Liver (tissue), 8 donors: ENCODE measurements at regions not wholly inside any gene's neighbourhood (a gene's known extent, or its start where the extent isn't known, plus 50 kb on each side); places are given as distances from the start of the nearest gene placed in this dataset.

ENCODE experiments used
- DNase-seq: peaks from one replicate; pipeline ENCODE4 v3.0.0-alpha.2; 2017; ENCODE audit warnings: low spot score
- H3K27ac ChIP-seq, 2 donors: one replicate each; pipeline ENCODE4 v1.7.0; 2013; ENCODE audit warnings: inconsistent platforms in 2 of 2, low read length in 2 of 2, control low read depth in 1 of 2, low read depth in 1 of 2, mild to moderate bottlenecking in 1 of 2
- H3K27me3 ChIP-seq, 4 donors: one replicate each; pipeline versions ENCODE4 v1.6.1 to v1.7.0; 2013; ENCODE audit warnings: low read length in 3 of 4, inconsistent platforms in 1 of 4, mild to moderate bottlenecking in 1 of 4, moderate library complexity in 1 of 4; ENCODE audit not compliant: control insufficient read depth in 4 of 4, insufficient read depth in 4 of 4
- H3K36me3 ChIP-seq, 4 donors: one replicate each; pipeline versions ENCODE4 v1.6.1 to v1.7.0; 2013; ENCODE audit warnings: low read length in 3 of 4, mild to moderate bottlenecking in 3 of 4, low read depth in 1 of 4, moderate library complexity in 1 of 4; ENCODE audit not compliant: control insufficient read depth in 4 of 4, insufficient read depth in 3 of 4
- H3K4me1 ChIP-seq, 4 donors: one replicate each; pipeline versions ENCODE4 v1.6.1 to v1.7.0; 2013; ENCODE audit warnings: low read length in 3 of 4, mild to moderate bottlenecking in 3 of 4, moderate library complexity in 1 of 4; ENCODE audit not compliant: control insufficient read depth in 4 of 4, insufficient read depth in 4 of 4
- H3K4me3 ChIP-seq, 3 donors: one replicate each; pipeline versions ENCODE4 v1.6.1 to v1.7.0; 2013; ENCODE audit warnings: low read length in 3 of 3, control low read depth in 1 of 3, low read depth in 1 of 3, mild to moderate bottlenecking in 1 of 3
- H3K9ac ChIP-seq, 2 donors: one replicate each; pipeline ENCODE4 v1.7.0; 2013; ENCODE audit warnings: low read length in 2 of 2, mild to moderate bottlenecking in 2 of 2, moderate library complexity in 2 of 2, control low read depth in 1 of 2, low read depth in 1 of 2
- H3K9me3 ChIP-seq, 4 donors: one replicate each; pipeline versions ENCODE4 v1.6.1 to v1.7.0; 2013; ENCODE audit warnings: low read length in 3 of 4; ENCODE audit not compliant: control insufficient read depth in 4 of 4
- EGR1 ChIP-seq, 2 donors: IDR thresholded peaks; 2 replicates each; pipeline ENCODE4 v1.6.1; 2016 to 2018; ENCODE audit warnings: antibody characterized with exemption in 2 of 2, low read depth in 2 of 2
- FOXA1 ChIP-seq: IDR thresholded peaks from 2 replicates; pipeline ENCODE4 v1.6.1; 2016; ENCODE audit warnings: antibody characterized with exemption
- FOXA2 ChIP-seq: IDR thresholded peaks from 2 replicates; pipeline ENCODE4 v1.6.1; 2016; ENCODE audit warnings: antibody characterized with exemption
- GABPA ChIP-seq, 2 donors: IDR thresholded peaks in 1 of 2; conservative IDR thresholded peaks in 1 of 2; 2 replicates each; pipeline ENCODE4 v1.6.1; 2016; ENCODE audit warnings: antibody characterized with exemption in 2 of 2, mild to moderate bottlenecking in 1 of 2, moderate library complexity in 1 of 2
- HNF4A ChIP-seq, 2 donors: conservative IDR thresholded peaks; 2 replicates each; pipeline ENCODE4 v1.6.1; 2016; ENCODE audit warnings: antibody characterized with exemption in 2 of 2, mild to moderate bottlenecking in 2 of 2
- HNF4G ChIP-seq: IDR thresholded peaks from 2 replicates; pipeline ENCODE4 v1.6.1; 2016; ENCODE audit warnings: antibody characterized with exemption
- JUND ChIP-seq, 2 donors: IDR thresholded peaks; 2 replicates each; pipeline ENCODE4 v1.6.1; 2016; ENCODE audit warnings: antibody characterized with exemption in 2 of 2
- NR2F2 ChIP-seq: IDR thresholded peaks from 2 replicates; pipeline ENCODE4 v1.6.1; 2016; ENCODE audit warnings: antibody characterized with exemption
- RAD21 ChIP-seq, 2 donors: IDR thresholded peaks; 2 replicates each; pipeline ENCODE4 v1.6.1; 2016; ENCODE audit warnings: antibody characterized with exemption in 2 of 2, mild to moderate bottlenecking in 2 of 2
- RXRA ChIP-seq, 2 donors: IDR thresholded peaks; 2 replicates each; pipeline ENCODE4 v1.6.1; 2017 to 2018; ENCODE audit warnings: antibody characterized with exemption in 2 of 2, mild to moderate bottlenecking in 1 of 2
- SP1 ChIP-seq: IDR thresholded peaks from 2 replicates; pipeline ENCODE4 v1.6.1; 2018; ENCODE audit warnings: antibody characterized with exemption, mild to moderate bottlenecking
- TAF1 ChIP-seq: conservative IDR thresholded peaks from 2 replicates; pipeline ENCODE4 v1.6.1; 2016; ENCODE audit warnings: antibody characterized with exemption, mild to moderate bottlenecking
- YY1 ChIP-seq: IDR thresholded peaks from 2 replicates; pipeline ENCODE4 v1.6.1; 2016; ENCODE audit warnings: antibody characterized with exemption, mild to moderate bottlenecking
- WGBS: extraction: QIAGEN DNeasy Blood & Tissue Kit; methylation state at CpG from one replicate; pipeline ENCODE4 v1.1.7; 2013; 5-methylcytosine and 5-hydroxymethylcytosine counted together
- TF ChIP-seq, protein P1 (sequence below): fragments of 150-350 bp; IDR thresholded peaks from 2 replicates; pipeline ENCODE4 v1.5.1; 2017; ENCODE audit warnings: improper control_type of control experiment, low read depth, low read length; ENCODE audit not compliant: missing input control
- TF ChIP-seq, protein P2 (sequence below): IDR thresholded peaks from 2 replicates; pipeline ENCODE4 v1.6.1; 2016; ENCODE audit warnings: antibody characterized with exemption, mild to moderate bottlenecking
- TF ChIP-seq, protein P3 (sequence below): IDR thresholded peaks from 2 replicates; pipeline ENCODE4 v1.6.1; 2016; ENCODE audit warnings: antibody characterized with exemption
- TF ChIP-seq, protein P4 (sequence below): IDR thresholded peaks from 2 replicates; pipeline ENCODE4 v1.6.1; 2016; ENCODE audit warnings: antibody characterized with exemption
- TF ChIP-seq, protein P5 (sequence below): IDR thresholded peaks from 2 replicates; pipeline ENCODE4 v1.6.1; 2016; ENCODE audit warnings: antibody characterized with exemption
- donor health status: healthy.
- donor health status: healthy.
- donor health status: healthy.
- donor health status: healthy.
- donor health status: healthy.

DNA sequence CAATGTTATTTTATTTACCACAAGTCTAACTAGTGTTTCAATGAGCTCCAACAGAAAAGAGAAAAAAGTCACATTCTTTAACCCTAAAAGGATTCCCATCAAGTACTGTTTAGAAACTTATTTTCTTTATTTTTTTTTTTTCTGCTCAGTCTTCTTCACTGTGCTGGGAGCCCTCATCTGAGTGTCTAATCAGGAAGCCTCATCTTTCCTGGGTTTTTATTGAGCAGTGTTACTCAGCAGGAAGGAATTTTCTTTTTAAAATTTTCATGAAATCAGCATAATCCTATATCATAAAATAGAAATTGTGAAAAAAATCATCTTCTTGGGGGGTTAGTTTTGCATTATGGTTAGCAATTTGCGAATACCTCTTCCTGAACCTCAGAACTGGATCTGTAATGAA is 453.8 kb downstream of the CDH2 start:
- no peak overlapping the region for H3K27ac ChIP-seq
- no peak overlapping the region for H3K9ac ChIP-seq
- no peaks in the 10 kb centered on the region for H3K4me1 ChIP-seq
- H3K36me3 ChIP-seq = no peaks in the 10 kb centered on the region
- no peaks in the 10 kb centered on the region for H3K27me3 ChIP-seq
- DNase-seq = no peak
- TF ChIP-seq EGR1 (IDR thresholded peaks at IDR 0.05; ENCODE audit: low read depth in 2 of 2) = no peak
- no peak for TF ChIP-seq HNF4A (conservative IDR thresholded peaks at IDR 0.05)
- TF ChIP-seq GABPA (IDR thresholded peaks at IDR 0.05 in 1 of 2, conservative IDR thresholded peaks at IDR 0.05 in 1 of 2) = no peak
- no peak for TF ChIP-seq SP1
- no peak for TF ChIP-seq RAD21 (IDR thresholded peaks at IDR 0.05)
- no peak for TF ChIP-seq NR2F2
- TF ChIP-seq TAF1 = no peak
- TF ChIP-seq FOXA2 = no peak
- no peak for TF ChIP-seq YY1
- TF ChIP-seq, protein P1, sequence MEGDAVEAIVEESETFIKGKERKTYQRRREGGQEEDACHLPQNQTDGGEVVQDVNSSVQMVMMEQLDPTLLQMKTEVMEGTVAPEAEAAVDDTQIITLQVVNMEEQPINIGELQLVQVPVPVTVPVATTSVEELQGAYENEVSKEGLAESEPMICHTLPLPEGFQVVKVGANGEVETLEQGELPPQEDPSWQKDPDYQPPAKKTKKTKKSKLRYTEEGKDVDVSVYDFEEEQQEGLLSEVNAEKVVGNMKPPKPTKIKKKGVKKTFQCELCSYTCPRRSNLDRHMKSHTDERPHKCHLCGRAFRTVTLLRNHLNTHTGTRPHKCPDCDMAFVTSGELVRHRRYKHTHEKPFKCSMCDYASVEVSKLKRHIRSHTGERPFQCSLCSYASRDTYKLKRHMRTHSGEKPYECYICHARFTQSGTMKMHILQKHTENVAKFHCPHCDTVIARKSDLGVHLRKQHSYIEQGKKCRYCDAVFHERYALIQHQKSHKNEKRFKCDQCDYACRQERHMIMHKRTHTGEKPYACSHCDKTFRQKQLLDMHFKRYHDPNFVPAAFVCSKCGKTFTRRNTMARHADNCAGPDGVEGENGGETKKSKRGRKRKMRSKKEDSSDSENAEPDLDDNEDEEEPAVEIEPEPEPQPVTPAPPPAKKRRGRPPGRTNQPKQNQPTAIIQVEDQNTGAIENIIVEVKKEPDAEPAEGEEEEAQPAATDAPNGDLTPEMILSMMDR = no peak
- TF ChIP-seq, protein P2, sequence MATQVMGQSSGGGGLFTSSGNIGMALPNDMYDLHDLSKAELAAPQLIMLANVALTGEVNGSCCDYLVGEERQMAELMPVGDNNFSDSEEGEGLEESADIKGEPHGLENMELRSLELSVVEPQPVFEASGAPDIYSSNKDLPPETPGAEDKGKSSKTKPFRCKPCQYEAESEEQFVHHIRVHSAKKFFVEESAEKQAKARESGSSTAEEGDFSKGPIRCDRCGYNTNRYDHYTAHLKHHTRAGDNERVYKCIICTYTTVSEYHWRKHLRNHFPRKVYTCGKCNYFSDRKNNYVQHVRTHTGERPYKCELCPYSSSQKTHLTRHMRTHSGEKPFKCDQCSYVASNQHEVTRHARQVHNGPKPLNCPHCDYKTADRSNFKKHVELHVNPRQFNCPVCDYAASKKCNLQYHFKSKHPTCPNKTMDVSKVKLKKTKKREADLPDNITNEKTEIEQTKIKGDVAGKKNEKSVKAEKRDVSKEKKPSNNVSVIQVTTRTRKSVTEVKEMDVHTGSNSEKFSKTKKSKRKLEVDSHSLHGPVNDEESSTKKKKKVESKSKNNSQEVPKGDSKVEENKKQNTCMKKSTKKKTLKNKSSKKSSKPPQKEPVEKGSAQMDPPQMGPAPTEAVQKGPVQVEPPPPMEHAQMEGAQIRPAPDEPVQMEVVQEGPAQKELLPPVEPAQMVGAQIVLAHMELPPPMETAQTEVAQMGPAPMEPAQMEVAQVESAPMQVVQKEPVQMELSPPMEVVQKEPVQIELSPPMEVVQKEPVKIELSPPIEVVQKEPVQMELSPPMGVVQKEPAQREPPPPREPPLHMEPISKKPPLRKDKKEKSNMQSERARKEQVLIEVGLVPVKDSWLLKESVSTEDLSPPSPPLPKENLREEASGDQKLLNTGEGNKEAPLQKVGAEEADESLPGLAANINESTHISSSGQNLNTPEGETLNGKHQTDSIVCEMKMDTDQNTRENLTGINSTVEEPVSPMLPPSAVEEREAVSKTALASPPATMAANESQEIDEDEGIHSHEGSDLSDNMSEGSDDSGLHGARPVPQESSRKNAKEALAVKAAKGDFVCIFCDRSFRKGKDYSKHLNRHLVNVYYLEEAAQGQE = no peak
- TF ChIP-seq RXRA (IDR thresholded peaks at IDR 0.05) = no peak
- TF ChIP-seq JUND (IDR thresholded peaks at IDR 0.05) = no peak
- TF ChIP-seq, protein P3, sequence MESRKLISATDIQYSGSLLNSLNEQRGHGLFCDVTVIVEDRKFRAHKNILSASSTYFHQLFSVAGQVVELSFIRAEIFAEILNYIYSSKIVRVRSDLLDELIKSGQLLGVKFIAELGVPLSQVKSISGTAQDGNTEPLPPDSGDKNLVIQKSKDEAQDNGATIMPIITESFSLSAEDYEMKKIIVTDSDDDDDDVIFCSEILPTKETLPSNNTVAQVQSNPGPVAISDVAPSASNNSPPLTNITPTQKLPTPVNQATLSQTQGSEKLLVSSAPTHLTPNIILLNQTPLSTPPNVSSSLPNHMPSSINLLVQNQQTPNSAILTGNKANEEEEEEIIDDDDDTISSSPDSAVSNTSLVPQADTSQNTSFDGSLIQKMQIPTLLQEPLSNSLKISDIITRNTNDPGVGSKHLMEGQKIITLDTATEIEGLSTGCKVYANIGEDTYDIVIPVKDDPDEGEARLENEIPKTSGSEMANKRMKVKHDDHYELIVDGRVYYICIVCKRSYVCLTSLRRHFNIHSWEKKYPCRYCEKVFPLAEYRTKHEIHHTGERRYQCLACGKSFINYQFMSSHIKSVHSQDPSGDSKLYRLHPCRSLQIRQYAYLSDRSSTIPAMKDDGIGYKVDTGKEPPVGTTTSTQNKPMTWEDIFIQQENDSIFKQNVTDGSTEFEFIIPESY = no peak
- TF ChIP-seq, protein P4, sequence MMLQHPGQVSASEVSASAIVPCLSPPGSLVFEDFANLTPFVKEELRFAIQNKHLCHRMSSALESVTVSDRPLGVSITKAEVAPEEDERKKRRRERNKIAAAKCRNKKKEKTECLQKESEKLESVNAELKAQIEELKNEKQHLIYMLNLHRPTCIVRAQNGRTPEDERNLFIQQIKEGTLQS = no peak
- no peak for TF ChIP-seq HNF4G
- TF ChIP-seq, protein P5, sequence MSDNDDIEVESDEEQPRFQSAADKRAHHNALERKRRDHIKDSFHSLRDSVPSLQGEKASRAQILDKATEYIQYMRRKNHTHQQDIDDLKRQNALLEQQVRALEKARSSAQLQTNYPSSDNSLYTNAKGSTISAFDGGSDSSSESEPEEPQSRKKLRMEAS = no peak
- no peak for TF ChIP-seq FOXA1
- no peaks in the 10 kb centered on the region for H3K9me3 ChIP-seq
- H3K4me3 ChIP-seq = no peak overlapping the region
- 84% methylated on average over 1 of the region's 1 CpG for WGBS
